Hepatocyte (in vitro differentiated cells): ENCODE measurements at regions not wholly inside any gene's neighbourhood (a gene's known extent, or its start where the extent isn't known, plus 50 kb on each side); places are given as distances from the start of the nearest gene placed in this dataset.
"Not testable (repeated sequence)": the region's sequence is repeated elsewhere in the genome, so short reads cannot be mapped to it uniquely, and the experiment has no call there.

ENCODE experiments used
- DNase-seq: peaks from one replicate; pipeline ENCODE4 v3.0.0-alpha.2; 2016; ENCODE audit warnings: low spot score
- H2AFZ ChIP-seq: fragments of 200-600 bp; sonication (generic); 2 replicates; pipeline ENCODE4 v1.6.0; 2016; ENCODE audit warnings: antibody characterized with exemption, mild to moderate bottlenecking
- H3K27ac ChIP-seq: fragments of 200-600 bp; sonication (generic); 2 replicates; pipeline ENCODE4 v1.5.1; 2016; ENCODE audit warnings: mild to moderate bottlenecking
- H3K27me3 ChIP-seq: fragments of 200-600 bp; sonication (generic); 2 replicates; pipeline ENCODE4 v1.6.1; 2016
- H3K36me3 ChIP-seq: fragments of 200-600 bp; sonication (generic); replicated peaks from 2 replicates; pipeline ENCODE4 v1.5.1; 2016; ENCODE audit warnings: low read depth; ENCODE audit not compliant: insufficient read depth
- H3K4me1 ChIP-seq: fragments of 200-600 bp; sonication (generic); 2 replicates; pipeline ENCODE4 v1.5.1; 2016; ENCODE audit warnings: mild to moderate bottlenecking, moderate library complexity; ENCODE audit not compliant: insufficient read depth
- H3K4me2 ChIP-seq: fragments of 200-600 bp; sonication (generic); 2 replicates; pipeline ENCODE4 v1.6.0; 2016
- H3K4me3 ChIP-seq: fragments of 200-600 bp; sonication (generic); 2 replicates; pipeline ENCODE4 v1.5.1; 2016; ENCODE audit warnings: mild to moderate bottlenecking
- H3K79me2 ChIP-seq: fragments of 200-600 bp; sonication (generic); 2 replicates; pipeline ENCODE4 v1.6.0; 2017; ENCODE audit warnings: mild to moderate bottlenecking
- H3K9me2 ChIP-seq: fragments of 200-600 bp; sonication (generic); replicated peaks from 2 replicates; pipeline ENCODE4 v1.6.0; 2017; ENCODE audit warnings: mild to moderate bottlenecking; ENCODE audit not compliant: insufficient read depth
- H3K9me3 ChIP-seq: fragments of 200-600 bp; sonication (generic); 2 replicates; pipeline ENCODE4 v1.5.1; 2016; ENCODE audit warnings: low read depth, mild to moderate bottlenecking
- H4K20me1 ChIP-seq: fragments of 200-600 bp; sonication (generic); 2 replicates; pipeline ENCODE4 v1.6.0; 2016; ENCODE audit warnings: mild to moderate bottlenecking; ENCODE audit not compliant: insufficient read depth, poor library complexity, severe bottlenecking
- CTCF ChIP-seq: fragments of 200-600 bp; sonication (generic); IDR thresholded peaks from 2 replicates; pipeline ENCODE4 v1.5.1; 2016; ENCODE audit warnings: antibody characterized with exemption, mild to moderate bottlenecking; ENCODE audit not compliant: poor library complexity
- EZH2 ChIP-seq: fragments of 200-600 bp; sonication (generic); IDR thresholded peaks from 2 replicates; pipeline ENCODE4 v1.6.1; 2016; ENCODE audit warnings: antibody characterized with exemption, mild to moderate bottlenecking, borderline replicate concordance
- EZH2phosphoT487 ChIP-seq: fragments of 200-600 bp; sonication (generic); IDR thresholded peaks from one replicate; pipeline ENCODE4 v1.6.1; 2018; ENCODE audit warnings: antibody characterized with exemption, mild to moderate bottlenecking, low read depth, moderate library complexity; ENCODE audit not compliant: unreplicated experiment, severe bottlenecking
- WGBS: methylation state at CpG from one replicate; pipeline ENCODE4 v1.1.6; 2016; ENCODE audit warnings: low lambda C conversion rate; ENCODE audit errors: missing lambda C conversion rate; 5-methylcytosine and 5-hydroxymethylcytosine counted together

- Histone ChIP-seq H3K79me2 (no peaks in the 10 kb centered on the region), H3K4me1 (peaks cover 8% of the 10 kb centered on the region), H3K9me2 (no peaks in the 10 kb centered on the region), H3K27ac (peak overlapping the region; percentile 9), H3K27me3 (no peaks in the 10 kb centered on the region), H3K9me3 (no peaks in the 10 kb centered on the region), H2AFZ (no peak overlapping the region), H3K4me2 (peak overlapping the region; percentile 33), H4K20me1 (no peaks in the 10 kb centered on the region), H3K36me3 (no peaks in the 10 kb centered on the region), H3K4me3 (no peak overlapping the region)
- TF ChIP-seq CTCF, result no peak
- no peak for TF ChIP-seq EZH2phosphoT487
- no peak for TF ChIP-seq EZH2
- 26% methylated on average over 6 of the region's 6 CpGs for WGBS
- DNase-seq, result peak; percentile 24
Measured at GRCh38 chr21:35438643-35439404, 389.7 kb upstream of the RUNX1 start.

- H3K4me3 ChIP-seq, result no peak overlapping the region
- H3K79me2 ChIP-seq, result no peaks in the 10 kb centered on the region
- TF ChIP-seq EZH2 (no peak), EZH2phosphoT487 (no peak)
- H3K9me2 ChIP-seq, result no peaks in the 10 kb centered on the region
- H3K9me3 ChIP-seq, result no peaks in the 10 kb centered on the region
- no peak overlapping the region for H3K27ac ChIP-seq
- H2AFZ ChIP-seq, result no peak overlapping the region
- H4K20me1 ChIP-seq, result no peaks in the 10 kb centered on the region
- no peaks in the 10 kb centered on the region for H3K36me3 ChIP-seq
- no peak overlapping the region for H3K4me2 ChIP-seq
- no peak for DNase-seq
- no peaks in the 10 kb centered on the region for H3K27me3 ChIP-seq
- H3K4me1 ChIP-seq, result peaks cover 8% of the 10 kb centered on the region
Measured at GRCh38 chr21:35437941-35438340, 388.8 kb upstream of the RUNX1 start.

GRCh38 chr21:35436899-35437298, 387.8 kb upstream of the RUNX1 start:
- WGBS, result 100% methylated on average over 1 of the region's 1 CpG
- H3K79me2 ChIP-seq, result no peaks in the 10 kb centered on the region

GRCh38 chr21:35432601-35433000, 383.5 kb upstream of the RUNX1 start:
- 76% methylated on average over 5 of the region's 5 CpGs for WGBS
- H2AFZ ChIP-seq, H3K4me3 ChIP-seq: not testable (repeated sequence)

More at GRCh38 chr21:35436899-35437298, 387.8 kb upstream of the RUNX1 start:
- peaks cover 8% of the 10 kb centered on the region for H3K4me1 ChIP-seq
- no peak overlapping the region for H3K4me3 ChIP-seq
- no peaks in the 10 kb centered on the region for H3K9me2 ChIP-seq
- no peaks in the 10 kb centered on the region for H4K20me1 ChIP-seq
- DNase-seq, result no peak
- H3K36me3 ChIP-seq, result no peaks in the 10 kb centered on the region
- TF ChIP-seq EZH2phosphoT487 (no peak), EZH2 (no peak), CTCF (no peak)
- H2AFZ ChIP-seq, result no peak overlapping the region
- no peaks in the 10 kb centered on the region for H3K9me3 ChIP-seq
- H3K4me2 ChIP-seq, result no peak overlapping the region
- no peaks in the 10 kb centered on the region for H3K27me3 ChIP-seq
- H3K27ac ChIP-seq, result no peak overlapping the region

More at GRCh38 chr21:35432601-35433000, 383.5 kb upstream of the RUNX1 start:
- not testable (repeated sequence) for H3K79me2 ChIP-seq, H3K4me1 ChIP-seq, H3K27ac ChIP-seq, H3K36me3 ChIP-seq, H3K27me3 ChIP-seq, H4K20me1 ChIP-seq, H3K9me2 ChIP-seq, H3K9me3 ChIP-seq, H3K4me2 ChIP-seq, DNase-seq
